DOHH2 (cell line): ENCODE measurements at regions not wholly inside any gene's neighbourhood (a gene's known extent, or its start where the extent isn't known, plus 50 kb on each side); places are given as distances from the start of the nearest gene placed in this dataset.

Experiments
- H3F3A ChIP-seq: fragments of 200-600 bp; sonication (generic), shearing (Covaris generic); 2 replicates; pipeline ENCODE4 v1.6.0; 2016; ENCODE audit warnings: antibody characterized with exemption, mild to moderate bottlenecking; ENCODE audit not compliant: control insufficient read depth, insufficient read depth
- H3K27ac ChIP-seq: fragments of 200-600 bp; sonication (generic); 2 replicates; pipeline ENCODE4 v1.5.1; 2014; ENCODE audit warnings: low read depth, mild to moderate bottlenecking, low read length, moderate library complexity
- H3K27me3 ChIP-seq: fragments of 200-600 bp; sonication (generic); 2 replicates; pipeline ENCODE4 v1.6.1; 2014; ENCODE audit warnings: mild to moderate bottlenecking, low read length, mixed read lengths; ENCODE audit not compliant: control insufficient read depth
- H3K36me3 ChIP-seq: fragments of 200-600 bp; sonication (generic); 2 replicates; pipeline ENCODE4 v1.6.1; 2014; ENCODE audit warnings: mild to moderate bottlenecking, low read length, moderate library complexity, mixed read lengths; ENCODE audit not compliant: control insufficient read depth
- H3K4me1 ChIP-seq: fragments of 200-600 bp; sonication (generic); 2 replicates; pipeline ENCODE4 v1.6.1; 2014; ENCODE audit warnings: mild to moderate bottlenecking, low read length, mixed read lengths; ENCODE audit not compliant: control insufficient read depth
- H3K4me2 ChIP-seq: fragments of 200-600 bp; sonication (generic); 2 replicates; pipeline ENCODE4 v1.6.0; 2014; ENCODE audit warnings: mild to moderate bottlenecking, low read length, moderate library complexity
- H3K4me3 ChIP-seq: fragments of 200-600 bp; sonication (generic); 2 replicates; pipeline ENCODE4 v1.5.1; 2014; ENCODE audit warnings: mild to moderate bottlenecking, low read length, mixed read lengths
- H3K79me2 ChIP-seq: fragments of 200-600 bp; sonication (generic); 2 replicates; pipeline ENCODE4 v1.6.1; 2014; ENCODE audit warnings: mild to moderate bottlenecking, low read length, mixed read lengths; ENCODE audit not compliant: control insufficient read depth
- H3K9me2 ChIP-seq: fragments of 200-600 bp; sonication (generic); replicated peaks from 2 replicates; pipeline ENCODE4 v1.6.1; 2014; ENCODE audit warnings: mild to moderate bottlenecking, low read length, mixed read lengths; ENCODE audit not compliant: control insufficient read depth
- H3K9me3 ChIP-seq: fragments of 200-600 bp; sonication (generic); 2 replicates; pipeline ENCODE4 v1.6.1; 2014; ENCODE audit warnings: antibody characterized with exemption, low read length, mixed read lengths; ENCODE audit not compliant: control insufficient read depth, insufficient read depth
- H4K20me1 ChIP-seq: fragments of 200-600 bp; sonication (generic); 2 replicates; pipeline ENCODE4 v1.6.0; 2014; ENCODE audit warnings: low read depth, mild to moderate bottlenecking, antibody characterized with exemption, low read length, moderate library complexity; ENCODE audit not compliant: control insufficient read depth, insufficient read depth
- EZH2phosphoT487 ChIP-seq: fragments of 200-600 bp; sonication (generic); IDR thresholded peaks from 2 replicates; pipeline ENCODE4 v1.6.1; 2017; ENCODE audit warnings: borderline replicate concordance, mild to moderate bottlenecking, antibody characterized with exemption, low read length, moderate library complexity, mixed read lengths
- TF ChIP-seq, protein P1 (sequence below): fragments of 200-600 bp; sonication (generic); IDR thresholded peaks from one replicate; pipeline ENCODE4 v1.5.1; 2014; ENCODE audit warnings: antibody characterized with exemption, mild to moderate bottlenecking, low read depth, low read length; ENCODE audit not compliant: poor library complexity, severe bottlenecking

GRCh38 chr5:4082966-4083564 lies 487.4 kb downstream of the IRX1 start:
- H3K27me3 ChIP-seq: no peaks in the 10 kb centered on the region
- no peak for TF ChIP-seq EZH2phosphoT487
- TF ChIP-seq, protein P1, sequence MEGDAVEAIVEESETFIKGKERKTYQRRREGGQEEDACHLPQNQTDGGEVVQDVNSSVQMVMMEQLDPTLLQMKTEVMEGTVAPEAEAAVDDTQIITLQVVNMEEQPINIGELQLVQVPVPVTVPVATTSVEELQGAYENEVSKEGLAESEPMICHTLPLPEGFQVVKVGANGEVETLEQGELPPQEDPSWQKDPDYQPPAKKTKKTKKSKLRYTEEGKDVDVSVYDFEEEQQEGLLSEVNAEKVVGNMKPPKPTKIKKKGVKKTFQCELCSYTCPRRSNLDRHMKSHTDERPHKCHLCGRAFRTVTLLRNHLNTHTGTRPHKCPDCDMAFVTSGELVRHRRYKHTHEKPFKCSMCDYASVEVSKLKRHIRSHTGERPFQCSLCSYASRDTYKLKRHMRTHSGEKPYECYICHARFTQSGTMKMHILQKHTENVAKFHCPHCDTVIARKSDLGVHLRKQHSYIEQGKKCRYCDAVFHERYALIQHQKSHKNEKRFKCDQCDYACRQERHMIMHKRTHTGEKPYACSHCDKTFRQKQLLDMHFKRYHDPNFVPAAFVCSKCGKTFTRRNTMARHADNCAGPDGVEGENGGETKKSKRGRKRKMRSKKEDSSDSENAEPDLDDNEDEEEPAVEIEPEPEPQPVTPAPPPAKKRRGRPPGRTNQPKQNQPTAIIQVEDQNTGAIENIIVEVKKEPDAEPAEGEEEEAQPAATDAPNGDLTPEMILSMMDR: no peak
- H3K79me2 ChIP-seq: no peaks in the 10 kb centered on the region
- no peaks in the 10 kb centered on the region for H4K20me1 ChIP-seq
- H3K27ac ChIP-seq: no peak overlapping the region
- no peaks in the 10 kb centered on the region for H3K9me2 ChIP-seq
- H3F3A ChIP-seq: no peaks in the 10 kb centered on the region
- H3K36me3 ChIP-seq: no peaks in the 10 kb centered on the region
- H3K9me3 ChIP-seq: peaks cover 13% of the 10 kb centered on the region; the same call in 1 of the 2 replicates
- H3K4me1 ChIP-seq: no peaks in the 10 kb centered on the region
- no peak overlapping the region for H3K4me3 ChIP-seq
- H3K4me2 ChIP-seq: no peak overlapping the region

- Histone ChIP-seq H3K9me2 (no peaks in the 10 kb centered on the region), H3K27me3 (no peaks in the 10 kb centered on the region), H4K20me1 (no peaks in the 10 kb centered on the region), H3K4me2 (no peak overlapping the region), H3K36me3 (no peaks in the 10 kb centered on the region), H3K4me3 (no peak overlapping the region), H3F3A (no peaks in the 10 kb centered on the region), H3K4me1 (no peaks in the 10 kb centered on the region), H3K9me3 (peaks cover 13% of the 10 kb centered on the region; the same call in 1 of the 2 replicates), H3K27ac (no peak overlapping the region), H3K79me2 (no peaks in the 10 kb centered on the region)
- TF ChIP-seq, protein P1: no peak
- no peak for TF ChIP-seq EZH2phosphoT487
Measured at GRCh38 chr5:4083591-4084337, 488.1 kb downstream of the IRX1 start.

DNA sequence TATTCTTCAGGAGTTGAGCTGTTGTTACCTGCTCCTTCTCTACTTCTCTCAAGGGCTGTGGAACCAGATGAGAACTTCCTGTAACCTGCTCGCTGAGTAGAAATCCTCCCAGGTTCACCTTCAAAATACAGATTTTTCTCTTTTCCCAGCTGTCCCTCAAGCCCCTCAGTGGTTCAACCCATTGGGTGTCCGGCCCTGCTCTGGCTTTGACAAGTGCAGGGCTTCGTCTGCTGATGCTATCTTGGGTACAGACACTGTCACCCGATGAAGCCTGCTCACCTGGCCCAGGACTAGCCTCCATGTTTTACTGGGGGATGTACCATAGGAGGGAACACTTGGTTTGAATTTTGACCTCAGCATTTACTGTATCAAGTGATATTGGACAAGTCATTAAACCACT lies 490.4 kb downstream of the IRX1 start:
- TF ChIP-seq EZH2phosphoT487: no peak
- TF ChIP-seq, protein P1: no peak
- Histone ChIP-seq H3K36me3 (no peaks in the 10 kb centered on the region), H3K27ac (no peak overlapping the region), H4K20me1 (no peaks in the 10 kb centered on the region), H3K4me1 (no peaks in the 10 kb centered on the region), H3K9me3 (peaks cover 2% of the 10 kb centered on the region; the same call in 1 of the 2 replicates), H3K4me3 (no peak overlapping the region), H3K27me3 (no peaks in the 10 kb centered on the region), H3K79me2 (no peaks in the 10 kb centered on the region), H3F3A (no peaks in the 10 kb centered on the region), H3K4me2 (no peak overlapping the region), H3K9me2 (no peaks in the 10 kb centered on the region)
